Activated CD4-positive, alpha-beta T cell treated with anti-CD3 and anti-CD28 coated beads, Interleukin-2, amount 10 ng/mL, durations not matched to agents 24 days and 14 days (primary cell): ENCODE measurements at regions not wholly inside any gene's neighbourhood (a gene's known extent, or its start where the extent isn't known, plus 50 kb on each side); places are given as distances from the start of the nearest gene placed in this dataset.

Experiments
- DNase-seq: peaks from one replicate; pipeline ENCODE4 v3.0.0; 2022
- H3K27ac Mint-ChIP-seq: one replicate; pipeline ENCODE4 v1.8.0; 2022; ENCODE audit warnings: mild to moderate bottlenecking, mixed read lengths
- H3K27me3 Mint-ChIP-seq: one replicate; pipeline ENCODE4 v1.8.0; 2022; ENCODE audit warnings: mixed read lengths
- H3K36me3 Mint-ChIP-seq: one replicate; pipeline ENCODE4 v1.8.0; 2022; ENCODE audit warnings: low read depth, mild to moderate bottlenecking, mixed read lengths
- H3K4me1 Mint-ChIP-seq: one replicate; pipeline ENCODE4 v1.8.0; 2021; ENCODE audit warnings: mixed read lengths
- H3K4me3 Mint-ChIP-seq: one replicate; pipeline ENCODE4 v1.8.0; 2022; ENCODE audit warnings: mild to moderate bottlenecking, moderate library complexity, mixed read lengths
- H3K9me3 Mint-ChIP-seq: one replicate; pipeline ENCODE4 v1.8.0; 2021; ENCODE audit warnings: mixed read lengths
- intact Hi-C: fragments of 100-400 bp; cut with micrococcal nuclease; formaldehyde crosslinking; loops from one replicate; pipeline ENCODE4 v1.15.1; 2023

DNA sequence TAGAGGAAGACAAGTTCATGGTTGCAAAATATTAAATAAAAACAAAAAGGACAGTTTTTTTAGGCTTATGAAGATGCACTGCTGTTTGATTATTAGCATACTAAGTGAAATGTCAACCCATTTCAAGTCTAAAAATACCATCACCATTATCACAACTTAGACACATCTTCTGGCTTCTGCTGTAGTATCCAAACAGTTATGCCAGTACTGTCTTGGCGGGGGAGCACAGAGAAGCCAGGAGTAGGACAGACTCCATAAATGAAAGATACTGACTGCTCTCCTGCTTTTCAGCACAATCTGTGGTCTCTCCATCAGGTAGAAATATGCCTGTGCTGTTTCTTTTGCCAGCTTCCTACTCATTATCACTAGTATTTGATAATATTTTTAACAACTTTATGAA lies 179.2 kb upstream of the DSEL start:
- H3K4me3 Mint-ChIP-seq = no peak overlapping the region
- DNase-seq = no peak
- no peaks in the 10 kb centered on the region for H3K27me3 Mint-ChIP-seq
- no peaks in the 10 kb centered on the region for H3K9me3 Mint-ChIP-seq
- intact Hi-C loops = no loop called here
- no peaks in the 10 kb centered on the region for H3K4me1 Mint-ChIP-seq
- H3K36me3 Mint-ChIP-seq = no peaks in the 10 kb centered on the region
- no peak overlapping the region for H3K27ac Mint-ChIP-seq

DNA sequence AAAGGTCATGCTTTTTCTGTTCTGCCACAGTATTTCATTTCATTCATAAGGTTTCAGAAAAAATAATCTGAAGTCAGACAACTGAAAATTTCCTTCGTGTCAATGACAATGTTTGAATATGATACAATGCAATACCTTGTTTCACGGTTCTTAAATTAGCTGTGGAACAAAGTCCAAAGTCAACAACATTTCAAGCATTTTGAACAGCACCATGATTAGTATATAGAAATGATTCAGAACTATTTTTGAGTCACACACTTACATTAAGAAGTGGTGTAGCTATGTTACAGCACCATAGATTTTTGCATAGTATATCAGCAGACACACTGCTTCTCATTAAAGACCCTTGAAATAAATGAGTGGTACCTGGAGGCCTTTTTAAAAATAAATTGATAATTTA lies 178.3 kb upstream of the DSEL start:
- intact Hi-C loops = no loop called here
- H3K4me1 Mint-ChIP-seq = no peaks in the 10 kb centered on the region
- no peaks in the 10 kb centered on the region for H3K9me3 Mint-ChIP-seq
- no peaks in the 10 kb centered on the region for H3K36me3 Mint-ChIP-seq
- no peak overlapping the region for H3K27ac Mint-ChIP-seq
- no peak overlapping the region for H3K4me3 Mint-ChIP-seq
- DNase-seq = no peak
- H3K27me3 Mint-ChIP-seq = no peaks in the 10 kb centered on the region

DNA sequence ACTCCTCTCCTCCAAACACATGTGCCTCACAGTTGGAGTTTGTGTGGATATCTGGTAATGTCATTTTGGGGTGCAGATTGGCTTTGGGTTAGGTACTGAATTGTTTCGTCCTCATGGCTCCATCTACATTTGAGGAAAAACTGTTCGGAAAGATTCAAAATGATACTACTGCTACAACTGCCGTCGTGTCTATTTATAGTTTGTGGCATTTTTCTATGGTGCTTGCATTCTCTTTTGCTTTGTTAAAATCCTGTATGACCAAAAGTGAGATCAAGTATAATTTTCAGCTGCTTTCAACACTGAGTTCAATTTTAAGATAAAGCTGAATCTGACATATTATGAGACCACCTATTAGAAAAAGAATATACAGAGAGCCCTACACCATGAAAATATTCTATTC lies 176.3 kb upstream of the DSEL start:
- DNase-seq = no peak
- no peaks in the 10 kb centered on the region for H3K4me1 Mint-ChIP-seq
- H3K9me3 Mint-ChIP-seq = no peaks in the 10 kb centered on the region
- H3K4me3 Mint-ChIP-seq = no peak overlapping the region
- no peaks in the 10 kb centered on the region for H3K36me3 Mint-ChIP-seq
- intact Hi-C loops = no loop called here
- H3K27ac Mint-ChIP-seq = no peak overlapping the region
- no peaks in the 10 kb centered on the region for H3K27me3 Mint-ChIP-seq

DNA sequence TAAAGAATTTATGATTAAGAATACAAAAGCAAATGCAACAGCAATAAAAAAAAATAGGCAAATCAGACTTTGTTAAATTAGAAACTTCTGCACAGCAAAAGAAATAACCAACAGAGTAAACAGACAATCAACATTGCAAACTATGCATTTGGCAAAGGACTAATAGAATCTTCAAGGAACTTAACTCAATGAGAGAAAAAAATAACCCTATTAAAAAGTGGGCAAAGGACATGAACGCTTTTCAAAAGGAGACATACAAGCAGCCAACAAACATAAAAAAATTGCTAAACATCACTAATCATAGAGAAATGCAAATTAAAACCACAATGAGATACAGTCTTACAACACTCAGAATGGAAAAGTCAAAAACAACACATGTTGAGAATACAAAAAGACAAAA lies 166.0 kb upstream of the DSEL start:
- intact Hi-C loops = no loop called here
- H3K27ac Mint-ChIP-seq = no peak overlapping the region
- DNase-seq = no peak
- no peaks in the 10 kb centered on the region for H3K36me3 Mint-ChIP-seq
- no peak overlapping the region for H3K4me3 Mint-ChIP-seq
- H3K4me1 Mint-ChIP-seq = no peaks in the 10 kb centered on the region
- H3K27me3 Mint-ChIP-seq = no peaks in the 10 kb centered on the region
- H3K9me3 Mint-ChIP-seq = no peaks in the 10 kb centered on the region

DNA sequence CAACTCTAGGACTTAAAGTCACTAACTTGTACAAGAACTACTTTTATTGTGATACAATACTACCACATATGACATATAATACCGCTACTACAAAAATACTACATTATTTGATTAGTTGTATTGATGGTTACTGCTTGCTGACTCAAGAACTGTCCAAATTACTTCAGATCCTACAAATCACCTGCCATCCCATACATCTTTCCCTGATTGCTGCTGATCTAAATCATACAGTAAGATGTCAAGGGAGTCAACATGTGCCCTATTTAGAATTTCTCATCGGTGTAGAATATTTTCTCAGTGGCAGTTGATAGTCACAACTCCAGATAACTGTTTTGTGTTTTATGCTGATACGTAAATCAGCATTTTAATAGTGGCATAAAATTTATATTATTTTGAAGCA lies 161.0 kb upstream of the DSEL start:
- no peak overlapping the region for H3K27ac Mint-ChIP-seq
- intact Hi-C loops = no loop called here
- DNase-seq = no peak
- H3K27me3 Mint-ChIP-seq = no peaks in the 10 kb centered on the region
- H3K9me3 Mint-ChIP-seq = no peaks in the 10 kb centered on the region
- H3K4me1 Mint-ChIP-seq = no peaks in the 10 kb centered on the region
- H3K4me3 Mint-ChIP-seq = no peak overlapping the region
- H3K36me3 Mint-ChIP-seq = no peaks in the 10 kb centered on the region

DNA sequence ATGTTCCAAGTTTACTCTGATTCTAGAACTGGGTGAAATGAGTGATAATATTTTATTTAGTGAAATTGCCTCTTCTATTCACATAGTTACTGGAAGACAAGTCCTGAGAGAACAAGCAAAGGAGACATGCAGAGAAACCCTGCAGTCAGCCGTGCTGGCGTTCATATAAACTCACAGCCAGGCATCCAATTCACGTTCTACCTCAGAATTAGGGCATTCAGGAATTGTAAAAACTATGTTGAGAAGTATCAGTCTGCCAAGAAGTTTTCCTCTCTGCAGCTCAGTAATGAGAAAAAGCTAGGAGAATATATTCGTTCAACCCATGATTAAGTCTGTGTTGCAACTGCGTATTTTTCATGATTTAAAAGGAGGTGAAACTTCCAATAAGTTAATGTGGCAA lies 156.2 kb upstream of the DSEL start:
- Mint-ChIP-seq H3K9me3 (no peaks in the 10 kb centered on the region), H3K27ac (no peak overlapping the region), H3K27me3 (no peaks in the 10 kb centered on the region), H3K4me1 (no peaks in the 10 kb centered on the region), H3K4me3 (no peak overlapping the region), H3K36me3 (no peaks in the 10 kb centered on the region)
- DNase-seq = no peak
- intact Hi-C loops = no loop called here

DNA sequence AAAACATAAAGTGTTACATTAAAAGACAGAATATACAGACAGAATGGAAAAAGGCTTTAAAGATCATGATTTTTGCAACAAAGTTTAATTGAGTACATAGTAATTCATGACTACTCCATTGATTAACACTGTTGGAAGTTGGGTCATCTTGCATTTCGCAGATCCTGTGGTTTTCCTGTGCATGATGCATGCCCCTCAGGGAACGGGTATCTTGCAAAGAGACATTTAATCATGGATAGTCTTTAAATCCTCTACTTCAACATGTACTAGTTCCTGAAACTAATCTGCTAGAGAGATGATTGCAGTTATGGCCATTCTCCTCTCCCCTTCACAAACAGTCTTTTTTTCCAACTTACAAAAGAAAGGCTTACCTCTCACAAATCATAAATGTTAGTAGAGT lies 155.6 kb upstream of the DSEL start:
- intact Hi-C loops = no loop called here
- H3K27ac Mint-ChIP-seq = no peak overlapping the region
- H3K4me3 Mint-ChIP-seq = no peak overlapping the region
- no peaks in the 10 kb centered on the region for H3K9me3 Mint-ChIP-seq
- no peaks in the 10 kb centered on the region for H3K27me3 Mint-ChIP-seq
- no peaks in the 10 kb centered on the region for H3K4me1 Mint-ChIP-seq
- no peaks in the 10 kb centered on the region for H3K36me3 Mint-ChIP-seq
- no peak for DNase-seq

DNA sequence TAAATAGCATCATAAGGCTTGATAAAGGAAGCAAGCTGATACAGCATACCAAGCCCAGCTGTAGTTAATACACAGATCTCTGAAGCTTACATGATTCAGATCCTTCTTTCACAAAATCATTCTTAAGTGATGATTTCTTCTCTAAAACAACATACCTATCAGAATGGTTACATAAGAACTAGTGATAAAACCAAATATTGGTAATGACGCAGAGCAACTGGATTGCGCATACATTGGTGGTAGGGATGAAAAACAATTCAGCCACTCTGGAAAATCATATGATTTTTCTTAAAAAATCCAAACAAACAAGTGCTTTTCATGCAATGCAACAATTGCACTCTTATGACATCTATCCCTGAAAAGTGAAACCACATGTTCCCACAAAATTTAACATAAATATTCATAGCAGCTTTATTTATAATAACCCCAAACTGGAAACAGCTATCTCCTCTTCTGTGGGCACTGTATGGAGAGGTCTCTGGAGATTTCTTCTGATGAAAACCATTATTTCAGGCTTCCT lies 153.6 kb upstream of the DSEL start:
- no peaks in the 10 kb centered on the region for H3K4me1 Mint-ChIP-seq
- H3K27me3 Mint-ChIP-seq = no peaks in the 10 kb centered on the region
- H3K27ac Mint-ChIP-seq = no peak overlapping the region
- no peaks in the 10 kb centered on the region for H3K9me3 Mint-ChIP-seq
- H3K4me3 Mint-ChIP-seq = no peak overlapping the region
- intact Hi-C loops = no loop called here
- no peaks in the 10 kb centered on the region for H3K36me3 Mint-ChIP-seq
- no peak for DNase-seq

DNA sequence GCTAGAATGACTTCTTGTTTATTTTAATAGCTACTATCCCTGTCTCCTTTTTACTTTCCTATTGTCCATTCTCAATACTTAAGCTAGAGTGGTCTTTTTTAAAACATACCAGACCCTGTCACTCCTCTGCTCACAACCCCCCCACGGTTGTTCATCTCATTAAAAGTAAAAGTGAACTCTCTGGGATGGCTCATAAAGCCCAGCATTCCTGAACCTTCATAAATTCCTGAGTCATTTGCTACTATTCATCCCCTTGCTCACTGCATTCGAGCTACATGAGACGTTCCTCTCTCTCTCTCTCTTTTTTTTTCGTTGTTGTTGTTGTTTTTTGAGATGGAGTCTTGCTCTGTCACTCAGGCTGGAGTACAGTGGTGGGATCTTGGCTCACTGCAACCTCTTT lies 148.7 kb upstream of the DSEL start:
- no peak for DNase-seq
- H3K27me3 Mint-ChIP-seq = no peaks in the 10 kb centered on the region
- no peaks in the 10 kb centered on the region for H3K4me1 Mint-ChIP-seq
- no peak overlapping the region for H3K4me3 Mint-ChIP-seq
- H3K9me3 Mint-ChIP-seq = no peaks in the 10 kb centered on the region
- H3K36me3 Mint-ChIP-seq = no peaks in the 10 kb centered on the region
- intact Hi-C loops = no loop called here
- H3K27ac Mint-ChIP-seq = no peak overlapping the region

DNA sequence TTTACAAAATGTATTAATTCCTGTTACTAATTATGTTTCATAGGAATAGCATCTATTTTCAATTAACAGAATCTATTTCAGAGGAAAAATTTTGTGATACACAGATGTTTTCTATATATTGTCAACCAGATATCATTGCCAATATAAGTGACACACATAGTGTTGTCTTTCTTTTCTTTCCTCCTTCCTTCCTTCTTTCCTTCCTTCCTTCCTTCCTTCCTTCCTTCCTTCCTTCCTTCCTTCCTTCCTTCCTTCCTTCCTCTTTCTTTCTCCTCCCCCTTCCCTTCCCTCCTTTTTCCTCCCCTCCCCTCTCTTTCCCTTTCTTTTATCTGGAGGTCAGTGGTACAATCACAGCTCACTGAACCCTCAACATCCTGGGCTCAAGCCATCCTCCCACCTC lies 146.5 kb upstream of the DSEL start:
- Mint-ChIP-seq H3K36me3 (no peaks in the 10 kb centered on the region), H3K4me1 (no peaks in the 10 kb centered on the region), H3K27ac (no peak overlapping the region), H3K9me3 (no peaks in the 10 kb centered on the region), H3K4me3 (no peak overlapping the region), H3K27me3 (no peaks in the 10 kb centered on the region)
- no peak for DNase-seq
- intact Hi-C loops = no loop called here

DNA sequence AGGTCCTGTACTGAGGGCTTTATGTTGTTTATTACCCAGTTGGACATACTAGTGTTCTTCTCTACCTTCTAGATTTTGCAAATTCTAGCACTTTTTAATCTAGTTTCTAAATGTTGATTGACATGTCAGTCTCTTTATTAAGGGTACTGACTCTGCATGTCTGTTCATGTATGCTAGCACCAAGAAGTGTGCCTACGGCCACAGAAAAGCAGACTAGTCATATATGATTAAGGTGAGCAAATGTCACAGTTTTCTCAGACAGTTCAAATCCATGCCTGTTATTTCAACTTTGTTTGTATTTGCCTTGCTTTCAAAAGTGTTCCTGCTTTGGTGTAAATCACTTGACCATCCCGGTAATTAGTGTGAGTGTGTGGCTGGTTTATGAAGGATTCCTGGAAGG lies 145.0 kb upstream of the DSEL start:
- H3K4me3 Mint-ChIP-seq = no peak overlapping the region
- no peaks in the 10 kb centered on the region for H3K9me3 Mint-ChIP-seq
- intact Hi-C loops = no loop called here
- no peak for DNase-seq
- H3K4me1 Mint-ChIP-seq = no peaks in the 10 kb centered on the region
- H3K27me3 Mint-ChIP-seq = no peaks in the 10 kb centered on the region
- H3K27ac Mint-ChIP-seq = no peak overlapping the region
- H3K36me3 Mint-ChIP-seq = no peaks in the 10 kb centered on the region

DNA sequence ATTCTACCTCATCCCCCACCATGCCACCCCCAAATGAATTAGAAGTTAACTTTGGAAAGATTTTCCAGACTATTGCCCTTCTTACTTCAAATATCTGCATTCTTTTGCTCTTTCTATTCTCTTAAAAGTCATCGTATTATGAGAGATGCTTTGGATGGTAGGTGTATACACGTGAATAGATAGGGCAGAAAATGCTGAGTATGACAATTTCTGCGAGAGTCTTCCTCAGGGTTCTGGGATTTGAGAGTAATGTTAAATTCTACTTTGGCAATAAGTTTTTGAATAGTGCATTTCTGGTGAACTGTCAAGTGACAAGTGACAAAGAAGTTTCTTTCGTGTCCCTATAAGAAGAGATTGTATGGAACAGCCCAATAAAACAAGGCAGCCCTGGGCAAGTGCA lies 137.6 kb upstream of the DSEL start:
- no peaks in the 10 kb centered on the region for H3K4me1 Mint-ChIP-seq
- H3K9me3 Mint-ChIP-seq = no peaks in the 10 kb centered on the region
- no peak overlapping the region for H3K27ac Mint-ChIP-seq
- no peak overlapping the region for H3K4me3 Mint-ChIP-seq
- H3K27me3 Mint-ChIP-seq = no peaks in the 10 kb centered on the region
- intact Hi-C loops = no loop called here
- no peak for DNase-seq
- H3K36me3 Mint-ChIP-seq = no peaks in the 10 kb centered on the region

DNA sequence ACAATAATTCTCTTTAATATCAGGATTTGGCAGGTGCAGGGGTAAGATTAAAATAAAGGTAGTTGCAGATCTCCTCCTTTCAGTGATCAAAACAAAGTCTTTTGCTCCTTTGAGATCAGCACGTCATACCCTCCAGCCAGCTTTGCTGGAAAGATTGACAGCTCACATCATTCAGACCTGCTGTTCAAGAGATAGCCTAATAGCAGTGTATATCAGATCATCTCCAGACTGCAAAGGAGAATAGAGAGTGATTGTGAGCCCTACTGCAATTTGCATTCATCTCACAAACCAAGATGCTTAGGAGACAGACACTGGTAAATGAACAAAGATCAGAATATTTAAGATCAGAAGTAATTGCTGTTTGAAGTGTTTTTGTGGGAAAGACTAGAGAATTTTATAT lies 135.8 kb upstream of the DSEL start:
- Mint-ChIP-seq H3K9me3 (no peaks in the 10 kb centered on the region), H3K27ac (no peak overlapping the region), H3K4me1 (no peaks in the 10 kb centered on the region), H3K36me3 (no peaks in the 10 kb centered on the region), H3K27me3 (no peaks in the 10 kb centered on the region), H3K4me3 (no peak overlapping the region)
- intact Hi-C loops = no loop called here
- no peak for DNase-seq

DNA sequence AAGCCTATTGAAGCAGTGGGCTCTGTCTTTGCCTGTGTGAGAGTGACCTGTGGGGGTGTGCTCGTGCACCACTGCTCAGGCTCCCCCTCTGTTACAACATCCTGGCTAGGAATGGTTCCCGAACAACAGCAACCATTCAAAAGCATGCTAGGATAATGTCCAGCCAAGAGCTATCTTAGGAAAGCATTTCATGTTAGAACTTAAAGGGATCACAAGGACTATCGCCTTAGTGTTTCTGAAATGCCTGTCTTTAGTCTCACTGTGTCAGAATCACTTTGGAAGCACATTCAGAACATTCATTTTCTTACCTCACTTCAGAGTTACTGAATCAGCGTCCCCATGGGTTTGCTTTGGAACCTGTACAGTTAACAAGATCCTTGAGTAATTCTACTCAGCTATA lies 134.9 kb upstream of the DSEL start:
- no peaks in the 10 kb centered on the region for H3K36me3 Mint-ChIP-seq
- H3K4me1 Mint-ChIP-seq = no peaks in the 10 kb centered on the region

DNA sequence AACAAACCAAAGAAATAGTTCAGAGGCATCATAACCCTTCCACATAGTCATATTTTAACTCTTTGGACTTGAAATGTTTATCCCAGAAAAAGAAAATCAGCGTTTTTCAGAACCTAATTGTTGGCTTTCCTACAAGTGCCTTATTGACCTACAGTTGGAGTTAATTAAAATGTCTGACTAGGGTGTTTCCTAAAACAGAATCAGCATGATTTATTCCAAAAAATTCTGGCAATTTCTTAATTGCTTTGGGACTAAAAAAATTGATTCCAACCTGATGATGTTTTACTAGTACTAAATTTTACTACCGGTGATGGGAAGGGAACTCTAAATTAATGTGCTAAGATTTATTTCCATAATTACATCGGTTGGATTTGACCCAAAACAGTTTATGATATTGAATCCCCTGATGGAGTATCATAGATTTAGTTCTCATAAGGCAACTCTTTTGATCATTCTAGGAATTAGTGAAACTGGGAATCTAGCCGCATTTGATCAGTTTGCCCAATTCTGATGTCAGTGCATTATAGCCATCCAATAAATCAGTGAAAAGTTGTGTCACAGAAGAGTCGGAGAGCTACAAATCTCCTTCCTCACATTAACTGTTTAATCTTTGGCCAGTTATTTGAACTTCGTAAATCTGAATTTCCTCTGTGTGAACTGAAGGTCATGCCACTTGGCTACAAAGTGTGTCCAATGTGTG lies 134.3 kb upstream of the DSEL start:
- H3K27me3 Mint-ChIP-seq = no peaks in the 10 kb centered on the region
- H3K9me3 Mint-ChIP-seq = no peaks in the 10 kb centered on the region
- no peak overlapping the region for H3K27ac Mint-ChIP-seq
- H3K4me3 Mint-ChIP-seq = no peak overlapping the region
- H3K36me3 Mint-ChIP-seq = no peaks in the 10 kb centered on the region
- intact Hi-C loops = no loop called here
- no peaks in the 10 kb centered on the region for H3K4me1 Mint-ChIP-seq
- no peak for DNase-seq

More for the DNA sequence above, 134.9 kb upstream of the DSEL start:
- Mint-ChIP-seq H3K27me3 (no peaks in the 10 kb centered on the region), H3K27ac (no peak overlapping the region), H3K9me3 (no peaks in the 10 kb centered on the region), H3K4me3 (no peak overlapping the region)
- DNase-seq = no peak
- intact Hi-C loops = no loop called here
